KBM-7 (cell line): ENCODE measurements at regions not wholly inside any gene's neighbourhood (a gene's known extent, or its start where the extent isn't known, plus 50 kb on each side); places are given as distances from the start of the nearest gene placed in this dataset.
"Not testable (repeated sequence)": the region's sequence is repeated elsewhere in the genome, so short reads cannot be mapped to it uniquely, and the experiment has no call there.

Experiments
- DNase-seq: peaks from one replicate; pipeline ENCODE4 v3.0.0-alpha.2; 2015
- in situ Hi-C: fragments of 300-500 bp; cut with MboI; formaldehyde crosslinking; loops from 2 replicates; pipeline ENCODE4 v1.14.3; 2020; ENCODE audit warnings: low sequenced_read_pairs, low pct_unique_long_range_greater_than_20kb, mixed read lengths

GRCh38 chr19:28607066-28607583, 605.8 kb downstream of the UQCRFS1 start:
- in situ Hi-C loops: no loop called here
- DNase-seq: no peak

GRCh38 chr19:28606269-28607032, 606.5 kb downstream of the UQCRFS1 start:
- DNase-seq: peak; percentile 61
- in situ Hi-C loops: no loop called here

GRCh38 chr19:28605501-28606268, 607.3 kb downstream of the UQCRFS1 start:
- in situ Hi-C loops: no loop called here
- DNase-seq: no peak

- in situ Hi-C loops: no loop called here
- no peak for DNase-seq
Observed at GRCh38 chr19:28603453-28603852, 609.5 kb downstream of the UQCRFS1 start.

- in situ Hi-C loops: no loop called here
- no peak for DNase-seq
Observed at GRCh38 chr19:28602675-28603298, 610.2 kb downstream of the UQCRFS1 start.

GRCh38 chr19:28601723-28602440, 611.1 kb downstream of the UQCRFS1 start:
- in situ Hi-C loops: no loop called here
- DNase-seq: no peak

- DNase-seq: no peak
- in situ Hi-C loops: no loop called here
Observed at GRCh38 chr19:28598861-28599260, 614.1 kb downstream of the UQCRFS1 start.

- in situ Hi-C loops: no loop called here
- no peak for DNase-seq
Observed at GRCh38 chr19:28596561-28597071, 616.3 kb downstream of the UQCRFS1 start.

GRCh38 chr19:28595722-28596480, 617.0 kb downstream of the UQCRFS1 start:
- in situ Hi-C loops: no loop called here
- DNase-seq: no peak

GRCh38 chr19:28594737-28595136, 618.2 kb downstream of the UQCRFS1 start:
- DNase-seq: no peak
- in situ Hi-C loops: no loop called here

- in situ Hi-C loops, DNase-seq: not testable (repeated sequence)
Observed at GRCh38 chr19:28589991-28590411, 623.0 kb downstream of the UQCRFS1 start.

- DNase-seq: no peak
- in situ Hi-C loops: no loop called here
Observed at GRCh38 chr19:28586474-28586873, 626.5 kb downstream of the UQCRFS1 start.

- in situ Hi-C loops: no loop called here
- no peak for DNase-seq
Observed at GRCh38 chr19:28585796-28586195, 627.2 kb downstream of the UQCRFS1 start.

- no peak for DNase-seq
- in situ Hi-C loops: no loop called here
Observed at GRCh38 chr19:28583713-28584112, 629.2 kb downstream of the UQCRFS1 start.

GRCh38 chr19:28583242-28583641, 629.7 kb downstream of the UQCRFS1 start:
- in situ Hi-C loops: no loop called here
- DNase-seq: no peak

- in situ Hi-C loops: no loop called here
- no peak for DNase-seq
Observed at GRCh38 chr19:28582796-28583195, 630.2 kb downstream of the UQCRFS1 start.

GRCh38 chr19:28582344-28582743, 630.6 kb downstream of the UQCRFS1 start:
- no peak for DNase-seq
- in situ Hi-C loops: no loop called here

- in situ Hi-C loops: no loop called here
- no peak for DNase-seq
Observed at GRCh38 chr19:28581468-28581770, 631.5 kb downstream of the UQCRFS1 start.
